Activated CD4-positive, alpha-beta T cell treated with anti-CD3 and anti-CD28 coated beads, Interleukin-2, amount 50 U/mL, for 1 hour (primary cell): ENCODE measurements at regions not wholly inside any gene's neighbourhood (a gene's known extent, or its start where the extent isn't known, plus 50 kb on each side); places are given as distances from the start of the nearest gene placed in this dataset.
A peak's percentile ranks its signal among the peaks of the same experiment; 100 is the strongest.
"Not testable (repeated sequence)": the region's sequence is repeated elsewhere in the genome, so short reads cannot be mapped to it uniquely, and the experiment has no call there.

Experiments
- DNase-seq: peaks from one replicate; pipeline ENCODE4 v3.0.0-alpha.2; 2020

DNA sequence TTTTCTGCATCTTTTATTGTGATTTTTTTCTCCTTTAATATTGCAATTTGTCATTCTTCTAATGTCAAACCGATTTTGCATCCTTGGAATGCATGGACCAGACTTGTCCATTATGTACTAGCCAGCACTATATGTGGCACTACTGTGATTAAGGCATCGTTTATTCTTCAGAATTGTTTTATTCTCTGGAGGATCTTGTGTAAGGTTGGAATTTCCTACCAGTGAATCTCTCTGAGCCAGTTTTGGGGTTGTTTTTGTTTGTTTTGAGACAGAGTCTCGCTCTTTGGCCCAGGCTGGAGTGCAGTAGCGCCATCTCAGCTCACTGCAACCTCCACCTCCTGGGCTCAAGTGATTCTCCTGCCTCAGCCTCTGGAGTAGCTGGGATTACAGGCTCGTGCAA is 58.5 kb downstream of the IGLL5 start:
- no peak for DNase-seq

DNA sequence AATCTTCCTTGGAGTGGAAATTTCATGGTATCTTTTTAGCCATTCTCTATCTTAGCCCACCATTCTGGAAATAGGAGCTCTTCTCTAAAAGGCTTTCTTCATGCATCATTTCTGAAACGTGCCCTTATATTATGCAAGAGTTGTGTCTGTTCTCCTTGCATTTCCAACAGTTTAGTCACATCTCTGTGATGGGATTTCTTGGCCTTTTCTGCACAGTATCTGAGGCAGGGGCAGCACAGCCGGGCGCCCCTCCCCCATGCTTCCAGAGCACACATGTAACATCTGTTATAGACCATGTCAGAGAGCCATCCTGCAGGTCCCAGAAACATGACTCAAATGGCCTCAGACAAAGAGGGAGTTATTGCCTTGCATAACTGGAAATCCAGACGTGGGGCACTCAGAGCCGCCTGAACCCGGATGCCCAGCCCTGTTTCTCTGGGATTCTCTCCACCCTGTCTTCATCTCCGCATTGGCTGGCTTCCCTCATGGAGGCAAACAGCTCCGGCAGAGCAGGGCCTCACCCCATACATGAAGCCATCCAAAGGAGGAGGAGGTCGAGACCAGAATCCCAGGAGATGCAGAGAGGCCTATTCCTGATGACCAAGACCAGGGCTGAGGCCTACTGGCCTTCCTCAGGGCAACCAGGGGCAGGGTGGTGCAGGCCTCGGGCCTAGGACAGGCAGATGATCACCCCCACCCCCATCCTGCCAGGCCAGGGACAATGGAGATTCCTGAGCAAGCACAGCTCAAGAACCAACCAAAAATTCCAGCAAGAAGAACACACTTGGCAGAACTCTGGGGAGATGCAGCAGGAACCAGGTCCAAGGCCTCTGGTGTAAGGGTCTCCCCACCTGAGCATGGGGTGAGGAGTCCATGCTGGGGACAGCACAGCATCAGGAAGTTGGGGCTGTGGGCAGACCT is 61.3 kb downstream of the IGLL5 start:
- no peak for DNase-seq

DNA sequence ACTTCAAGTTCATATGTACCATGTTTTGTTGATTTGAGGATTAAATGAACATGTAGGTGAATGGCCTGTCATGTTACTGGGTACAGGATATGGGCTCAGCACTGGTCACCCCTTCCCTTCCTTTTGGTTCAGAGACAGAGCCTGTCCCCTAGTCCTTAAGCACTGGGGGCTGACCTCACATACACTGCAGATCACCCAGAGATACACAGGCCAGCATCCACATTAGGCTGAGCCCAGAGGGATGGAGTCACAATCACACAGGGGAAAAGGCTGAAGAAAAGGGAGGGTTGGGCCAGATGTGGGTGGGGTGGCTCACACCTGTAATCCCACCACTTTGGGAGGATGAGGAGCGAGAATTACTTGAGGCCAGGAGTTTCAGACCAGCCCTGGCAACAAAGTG is 62.3 kb downstream of the IGLL5 start:
- DNase-seq, result no peak

- no peak for DNase-seq
These were observed 63.4 kb downstream of the IGLL5 start for GRCh38 chr22:22951035-22951434.

- DNase-seq, result no peak
These were observed 65.1 kb downstream of the IGLL5 start for GRCh38 chr22:22952531-22953280.

DNA sequence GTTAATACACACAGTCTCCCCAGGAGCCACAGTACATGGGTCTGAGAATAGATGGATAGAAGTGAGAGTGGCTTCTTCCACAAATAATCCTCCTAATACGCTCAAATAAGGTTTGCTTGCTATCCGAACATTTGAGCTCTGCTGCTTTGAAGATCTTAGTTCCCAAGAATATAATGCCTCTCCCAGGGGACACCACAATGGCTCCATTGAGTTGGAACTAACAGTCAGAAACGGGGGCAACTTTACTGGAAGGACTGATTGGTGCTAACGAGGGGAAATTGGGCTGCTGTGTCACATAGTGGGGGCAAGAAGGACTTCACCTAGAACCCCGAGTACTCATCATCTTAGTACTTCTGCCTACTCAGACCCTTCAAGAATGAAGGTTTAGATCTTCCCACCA is 66.2 kb downstream of the IGLL5 start:
- no peak for DNase-seq

DNA sequence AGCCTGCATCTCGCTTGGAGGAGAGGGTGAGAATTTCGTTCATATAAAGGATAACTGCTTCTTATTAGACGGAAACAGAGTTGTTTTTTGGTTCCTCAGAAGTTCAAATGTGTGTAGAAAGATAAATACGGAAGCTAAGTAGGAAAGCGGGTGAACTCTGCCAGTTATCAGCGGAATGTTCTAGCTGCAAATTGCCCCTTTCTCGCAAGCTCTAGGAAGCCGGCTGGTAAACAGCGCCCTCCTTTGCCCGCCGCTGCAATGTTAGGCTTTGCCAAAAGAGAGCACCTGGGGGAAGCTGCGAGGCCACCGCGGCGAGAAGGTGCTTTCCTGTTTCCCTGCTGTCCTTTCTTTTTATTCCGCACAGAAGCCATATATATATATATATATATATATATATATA is 67.0 kb downstream of the IGLL5 start:
- peak; percentile 38 for DNase-seq

GRCh38 chr22:22955276-22955798 is 67.7 kb downstream of the IGLL5 start:
- DNase-seq, result no peak

DNA sequence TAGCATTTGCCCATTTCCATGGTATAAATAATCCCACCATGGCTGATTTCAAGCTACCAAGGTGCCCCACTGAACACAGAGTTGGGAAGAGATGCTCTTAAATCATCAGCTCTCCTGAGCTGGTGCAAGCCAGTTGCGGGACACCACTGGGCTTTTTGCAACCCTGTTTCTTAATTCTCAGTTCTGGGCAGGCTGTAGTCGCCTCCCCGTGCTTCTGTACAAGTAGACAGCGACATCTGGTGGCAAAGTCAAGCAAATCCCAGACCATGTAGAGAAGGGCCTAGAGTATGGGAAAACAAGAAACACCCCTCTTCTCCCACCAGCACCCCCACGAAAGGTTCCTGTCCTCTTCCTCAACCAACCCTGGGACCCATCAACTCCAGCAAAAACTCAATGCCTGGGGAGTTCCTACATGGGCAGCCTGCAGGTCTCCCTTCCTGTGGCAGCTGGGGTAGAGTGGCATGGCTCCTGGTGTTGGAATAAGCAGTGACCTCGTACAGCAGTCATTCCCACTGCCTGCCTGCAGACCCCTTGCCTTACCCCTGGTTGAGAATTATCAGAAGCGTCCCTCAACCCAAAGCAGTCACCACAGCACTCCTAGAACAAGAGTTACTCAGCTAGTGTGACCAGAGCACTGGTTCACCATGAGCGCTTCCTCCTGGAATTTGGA is 68.4 kb downstream of the IGLL5 start:
- DNase-seq, result peak; percentile 58

DNA sequence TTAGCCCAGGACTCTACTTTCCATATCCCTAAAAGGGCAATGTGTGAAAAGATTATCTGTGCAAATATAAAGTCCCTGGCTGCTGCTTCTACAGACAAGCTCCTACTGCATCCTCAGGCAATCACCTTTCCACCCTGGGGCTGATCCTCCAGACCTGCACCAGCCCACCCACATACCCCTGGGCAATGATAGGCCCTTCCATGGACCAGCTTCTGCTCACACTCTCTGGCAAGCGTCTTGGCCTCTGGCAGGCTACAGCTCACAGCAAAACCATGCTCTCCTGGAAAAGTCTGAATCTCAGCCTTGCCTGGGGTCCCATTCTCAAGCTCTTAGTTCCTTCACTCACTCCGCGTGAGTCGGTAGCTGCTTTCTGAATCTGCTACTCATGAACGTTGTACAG is 69.5 kb downstream of the IGLL5 start:
- no peak for DNase-seq

DNA sequence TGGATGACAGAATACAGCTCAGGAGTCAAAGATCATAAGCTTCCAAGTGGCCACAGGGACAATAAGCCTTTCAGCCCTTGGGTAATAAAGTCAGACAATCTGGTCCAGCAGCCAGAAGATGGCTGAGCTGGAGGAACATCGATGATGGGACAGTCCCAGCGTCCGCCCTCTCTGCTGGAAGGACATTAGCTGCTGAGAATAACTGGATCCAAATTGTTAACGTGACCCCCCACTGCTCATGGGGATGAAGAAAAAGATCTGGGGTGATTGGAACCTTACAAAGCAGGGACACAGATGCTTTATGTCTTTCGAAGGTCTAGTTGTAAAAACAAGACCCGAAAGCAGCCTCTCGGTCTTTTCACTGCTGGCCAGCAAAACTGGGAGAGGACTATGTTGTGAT is 71.0 kb downstream of the IGLL5 start:
- DNase-seq, result no peak

DNA sequence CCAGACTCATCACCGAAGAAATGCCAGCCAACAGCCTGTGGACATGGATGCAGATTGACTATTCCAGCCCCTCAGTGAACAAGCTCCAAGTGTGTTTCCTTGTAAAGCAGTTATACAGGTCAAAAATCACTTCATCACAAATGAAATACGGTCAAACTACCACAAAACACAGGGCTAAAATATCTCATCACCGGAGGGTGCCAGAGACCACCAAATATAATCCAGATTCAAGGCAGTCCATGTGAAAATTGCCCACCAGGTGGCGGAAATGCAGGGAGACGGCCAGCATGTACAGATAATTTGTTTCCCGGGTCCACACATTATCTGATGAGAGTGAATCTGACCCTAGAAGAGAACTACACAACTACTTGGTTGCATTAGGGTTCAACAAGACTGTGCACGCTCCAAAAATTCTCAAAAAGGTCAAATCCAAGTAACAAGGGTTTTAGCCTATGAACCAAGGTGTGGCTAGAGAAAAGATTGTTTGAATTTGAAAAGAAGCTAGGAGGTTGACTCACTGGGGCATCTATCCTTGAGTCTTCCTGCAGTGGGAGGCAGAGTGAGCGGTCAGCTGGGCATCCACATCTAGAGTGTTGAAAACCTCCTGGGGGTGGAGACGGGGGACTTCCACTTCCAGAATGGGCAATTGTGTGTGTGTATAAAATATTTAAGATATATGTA is 71.7 kb downstream of the IGLL5 start:
- DNase-seq, result peak; percentile 66

DNA sequence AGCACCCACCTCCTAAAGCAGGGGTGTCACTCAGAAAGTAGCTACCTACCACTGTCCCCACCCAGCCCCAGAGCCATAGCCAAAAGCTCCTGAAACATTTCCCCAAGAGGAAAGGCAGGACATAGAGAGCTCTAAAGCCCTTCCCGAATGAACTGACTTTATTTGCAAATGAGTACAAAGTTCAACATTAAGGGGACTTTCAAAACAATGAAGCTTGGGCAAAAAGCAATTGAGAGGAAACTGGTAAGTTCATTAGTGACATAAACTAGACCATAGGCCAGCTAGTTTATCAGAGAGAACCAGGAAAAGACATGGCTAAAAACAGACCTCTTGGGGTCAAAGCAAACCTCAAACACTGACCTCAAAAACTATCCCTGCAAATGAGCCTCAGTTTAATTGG is 72.7 kb downstream of the IGLL5 start:
- no peak for DNase-seq

DNA sequence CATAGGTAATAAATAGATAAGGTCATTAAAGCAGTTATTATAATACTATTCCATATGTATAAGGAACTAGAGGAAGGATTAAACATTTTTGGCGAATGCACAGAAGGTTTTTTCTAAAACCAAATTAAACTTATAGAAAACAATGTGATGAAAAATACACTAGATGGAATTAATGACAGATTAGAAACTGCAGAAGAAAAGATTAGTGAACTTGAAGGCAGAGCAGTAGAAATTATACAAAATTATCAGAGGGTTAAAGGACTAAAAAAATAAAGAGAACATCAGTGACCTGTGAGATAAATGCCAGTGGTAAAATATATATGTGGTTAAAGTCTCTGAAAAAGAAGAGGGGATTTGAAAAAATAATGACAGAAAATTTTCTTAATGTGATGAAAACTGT is 74.0 kb downstream of the IGLL5 start:
- DNase-seq, result no peak

DNA sequence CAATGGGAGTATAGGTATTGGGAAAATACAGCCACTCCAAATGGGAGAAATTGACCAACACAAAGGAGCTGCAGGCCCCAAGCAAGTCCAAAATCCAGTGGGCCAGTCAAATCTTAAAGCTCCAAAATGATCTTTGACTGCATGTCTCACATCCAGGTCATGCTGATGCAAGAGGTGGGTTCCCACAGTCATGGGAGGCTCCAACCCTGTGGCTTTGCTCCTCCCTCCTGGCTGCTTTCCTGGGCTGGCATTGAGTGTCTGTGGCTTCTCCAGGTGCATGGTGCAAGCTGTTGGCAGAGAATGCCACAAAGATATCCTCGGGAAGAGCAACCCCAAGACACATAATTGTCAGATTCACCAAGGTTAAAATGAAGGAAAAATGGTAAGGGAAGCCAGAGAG is 80.8 kb downstream of the IGLL5 start:
- no peak for DNase-seq

DNA sequence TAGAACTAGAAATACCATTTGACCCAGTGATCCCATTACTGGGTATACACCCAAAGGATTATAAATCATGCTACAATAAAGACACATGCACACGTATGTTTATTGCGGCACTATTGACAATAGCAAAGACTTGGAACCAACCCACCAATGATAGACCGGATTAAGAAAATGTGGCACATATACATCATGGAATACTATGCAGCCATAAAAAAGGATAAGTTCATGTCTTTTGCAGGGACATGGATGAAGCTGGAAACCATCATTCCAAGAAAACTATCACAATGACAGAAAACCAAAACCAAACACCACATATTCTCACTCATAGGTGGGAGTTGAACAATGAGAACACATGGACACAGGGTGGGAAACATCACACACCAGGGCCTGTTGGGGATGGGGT is 85.0 kb downstream of the IGLL5 start:
- not testable (repeated sequence) for DNase-seq

- DNase-seq, result no peak
These were observed 85.7 kb downstream of the IGLL5 start for GRCh38 chr22:22973336-22973735.

DNA sequence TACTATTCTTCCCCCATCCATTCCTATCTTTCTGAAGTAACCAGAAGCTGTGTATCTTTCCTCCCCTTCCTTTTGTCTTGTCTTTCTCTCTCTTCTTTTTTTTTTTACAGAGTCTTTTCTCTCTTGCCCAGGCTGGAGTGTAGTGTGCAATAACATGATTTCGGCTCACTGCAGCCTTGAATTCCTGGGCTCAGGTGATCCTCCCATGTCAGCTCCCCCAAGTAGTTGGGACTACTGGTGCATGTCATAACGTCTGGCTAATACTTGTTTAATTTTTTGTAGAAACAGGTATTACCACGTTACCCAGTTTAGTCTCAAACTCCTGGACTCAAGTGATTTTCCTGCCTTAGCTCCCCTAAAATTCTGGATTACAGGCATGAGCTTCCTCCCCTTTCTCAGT is 86.5 kb downstream of the IGLL5 start:
- no peak for DNase-seq

- no peak for DNase-seq
These were observed 87.4 kb downstream of the IGLL5 start for GRCh38 chr22:22974795-22975580.

GRCh38 chr22:22976033-22976922 is 88.7 kb downstream of the IGLL5 start:
- DNase-seq, result no peak
